ENCODE measurements at regions not wholly inside any gene's neighbourhood (a gene's known extent, or its start where the extent isn't known, plus 50 kb on each side); places are given as distances from the start of the nearest gene placed in this dataset.

DNA sequence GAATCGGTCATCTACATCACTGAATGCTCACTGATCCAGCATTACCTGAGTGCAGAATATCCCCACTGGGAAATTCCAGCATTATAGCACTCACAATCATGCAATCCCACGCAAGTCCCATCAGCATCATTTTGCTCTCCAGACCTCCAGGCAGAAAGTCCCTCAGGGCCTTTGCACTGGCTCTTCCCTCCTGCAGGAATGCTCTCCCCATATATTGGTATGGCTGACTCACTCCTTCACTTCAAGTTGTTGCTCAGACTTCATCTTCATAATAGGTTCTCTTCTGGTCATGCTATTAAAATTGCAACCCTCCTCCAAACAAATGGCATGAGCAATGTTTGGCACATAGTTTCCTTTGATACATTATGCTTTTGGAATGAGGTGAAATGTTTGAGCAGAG, 64.7 kb upstream of the CELF4 start:
- Mint-ChIP-seq H3K4me3 (no peak overlapping the region), H3K4me1 (no peaks in the 10 kb centered on the region), H3K36me3 (ENCODE audit: low read depth) (no peaks in the 10 kb centered on the region), H3K27ac (no peak overlapping the region), H3K9me3 (no peaks in the 10 kb centered on the region), H3K27me3 (ENCODE audit: insufficient read depth, low read depth, poor library complexity) (peaks cover 5% of the 10 kb centered on the region)
- H4K20me1 ChIP-seq (replicated peaks; ENCODE audit: insufficient read depth) = no peaks in the 10 kb centered on the region
- TF ChIP-seq POLR2AphosphoS5 (IDR thresholded peaks at IDR 0.05; ENCODE audit: low read depth) = no peak
- TF ChIP-seq, protein P1, sequence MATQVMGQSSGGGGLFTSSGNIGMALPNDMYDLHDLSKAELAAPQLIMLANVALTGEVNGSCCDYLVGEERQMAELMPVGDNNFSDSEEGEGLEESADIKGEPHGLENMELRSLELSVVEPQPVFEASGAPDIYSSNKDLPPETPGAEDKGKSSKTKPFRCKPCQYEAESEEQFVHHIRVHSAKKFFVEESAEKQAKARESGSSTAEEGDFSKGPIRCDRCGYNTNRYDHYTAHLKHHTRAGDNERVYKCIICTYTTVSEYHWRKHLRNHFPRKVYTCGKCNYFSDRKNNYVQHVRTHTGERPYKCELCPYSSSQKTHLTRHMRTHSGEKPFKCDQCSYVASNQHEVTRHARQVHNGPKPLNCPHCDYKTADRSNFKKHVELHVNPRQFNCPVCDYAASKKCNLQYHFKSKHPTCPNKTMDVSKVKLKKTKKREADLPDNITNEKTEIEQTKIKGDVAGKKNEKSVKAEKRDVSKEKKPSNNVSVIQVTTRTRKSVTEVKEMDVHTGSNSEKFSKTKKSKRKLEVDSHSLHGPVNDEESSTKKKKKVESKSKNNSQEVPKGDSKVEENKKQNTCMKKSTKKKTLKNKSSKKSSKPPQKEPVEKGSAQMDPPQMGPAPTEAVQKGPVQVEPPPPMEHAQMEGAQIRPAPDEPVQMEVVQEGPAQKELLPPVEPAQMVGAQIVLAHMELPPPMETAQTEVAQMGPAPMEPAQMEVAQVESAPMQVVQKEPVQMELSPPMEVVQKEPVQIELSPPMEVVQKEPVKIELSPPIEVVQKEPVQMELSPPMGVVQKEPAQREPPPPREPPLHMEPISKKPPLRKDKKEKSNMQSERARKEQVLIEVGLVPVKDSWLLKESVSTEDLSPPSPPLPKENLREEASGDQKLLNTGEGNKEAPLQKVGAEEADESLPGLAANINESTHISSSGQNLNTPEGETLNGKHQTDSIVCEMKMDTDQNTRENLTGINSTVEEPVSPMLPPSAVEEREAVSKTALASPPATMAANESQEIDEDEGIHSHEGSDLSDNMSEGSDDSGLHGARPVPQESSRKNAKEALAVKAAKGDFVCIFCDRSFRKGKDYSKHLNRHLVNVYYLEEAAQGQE (IDR thresholded peaks at IDR 0.05; ENCODE audit: unreplicated experiment) = no peak
- no peak for TF ChIP-seq STAT1 (IDR thresholded peaks at IDR 0.05; ENCODE audit: unreplicated experiment)
- TF ChIP-seq JUNB (IDR thresholded peaks at IDR 0.05; ENCODE audit: unreplicated experiment) = no peak
- no peak for TF ChIP-seq EZH2 (IDR thresholded peaks at IDR 0.05; ENCODE audit: low read depth, unreplicated experiment)
- TF ChIP-seq EZH2phosphoT487 (IDR thresholded peaks at IDR 0.05; ENCODE audit: unreplicated experiment) = no peak
- no peak for TF ChIP-seq ZNF114 (CRISPR knock-in tag; IDR thresholded peaks at IDR 0.05)
- TF ChIP-seq NANOG (IDR thresholded peaks at IDR 0.05; ENCODE audit: borderline replicate concordance) = no peak
- TF ChIP-seq CREB1 (CRISPR knock-in tag; IDR thresholded peaks at IDR 0.05; ENCODE audit: low read depth) = no peak
- no peak for TF ChIP-seq ETS1 (IDR thresholded peaks at IDR 0.05)
- TF ChIP-seq, protein P2, sequence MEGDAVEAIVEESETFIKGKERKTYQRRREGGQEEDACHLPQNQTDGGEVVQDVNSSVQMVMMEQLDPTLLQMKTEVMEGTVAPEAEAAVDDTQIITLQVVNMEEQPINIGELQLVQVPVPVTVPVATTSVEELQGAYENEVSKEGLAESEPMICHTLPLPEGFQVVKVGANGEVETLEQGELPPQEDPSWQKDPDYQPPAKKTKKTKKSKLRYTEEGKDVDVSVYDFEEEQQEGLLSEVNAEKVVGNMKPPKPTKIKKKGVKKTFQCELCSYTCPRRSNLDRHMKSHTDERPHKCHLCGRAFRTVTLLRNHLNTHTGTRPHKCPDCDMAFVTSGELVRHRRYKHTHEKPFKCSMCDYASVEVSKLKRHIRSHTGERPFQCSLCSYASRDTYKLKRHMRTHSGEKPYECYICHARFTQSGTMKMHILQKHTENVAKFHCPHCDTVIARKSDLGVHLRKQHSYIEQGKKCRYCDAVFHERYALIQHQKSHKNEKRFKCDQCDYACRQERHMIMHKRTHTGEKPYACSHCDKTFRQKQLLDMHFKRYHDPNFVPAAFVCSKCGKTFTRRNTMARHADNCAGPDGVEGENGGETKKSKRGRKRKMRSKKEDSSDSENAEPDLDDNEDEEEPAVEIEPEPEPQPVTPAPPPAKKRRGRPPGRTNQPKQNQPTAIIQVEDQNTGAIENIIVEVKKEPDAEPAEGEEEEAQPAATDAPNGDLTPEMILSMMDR (conservative IDR thresholded peaks at IDR 0.05; ENCODE audit: low read depth in 2 of 2) = no peak
- H3K27ac ChIP-seq (ENCODE audit: low read depth) = no peak overlapping the region
- no peaks in the 10 kb centered on the region for H3K79me2 ChIP-seq (replicated peaks; ENCODE audit: insufficient read depth)
- H3F3A ChIP-seq (replicated peaks; ENCODE audit: low read depth) = no peaks in the 10 kb centered on the region
- H3K4me3 ChIP-seq = no peak overlapping the region
- H3K9me2 ChIP-seq (ENCODE audit: insufficient read depth) = peaks cover 19% of the 10 kb centered on the region
- H3K27me3 ChIP-seq (ENCODE audit: insufficient read depth) = no peaks in the 10 kb centered on the region
- no peaks in the 10 kb centered on the region for H3K36me3 ChIP-seq (ENCODE audit: insufficient read depth)
- H2AFZ ChIP-seq = no peak overlapping the region
- DNase-seq (ENCODE audit: low spot score) (no peak), ATAC-seq (no peak)
- no peak overlapping the region for H3K4me2 ChIP-seq
- no peaks in the 10 kb centered on the region for H3K4me1 ChIP-seq (ENCODE audit: insufficient read depth)

All from GM23338 (cell line).